ENCODE measurements at regions not wholly inside any gene's neighbourhood (a gene's known extent, or its start where the extent isn't known, plus 50 kb on each side); places are given as distances from the start of the nearest gene placed in this dataset.
"Not testable (repeated sequence)": the region's sequence is repeated elsewhere in the genome, so short reads cannot be mapped to it uniquely, and the experiment has no call there.

DNA sequence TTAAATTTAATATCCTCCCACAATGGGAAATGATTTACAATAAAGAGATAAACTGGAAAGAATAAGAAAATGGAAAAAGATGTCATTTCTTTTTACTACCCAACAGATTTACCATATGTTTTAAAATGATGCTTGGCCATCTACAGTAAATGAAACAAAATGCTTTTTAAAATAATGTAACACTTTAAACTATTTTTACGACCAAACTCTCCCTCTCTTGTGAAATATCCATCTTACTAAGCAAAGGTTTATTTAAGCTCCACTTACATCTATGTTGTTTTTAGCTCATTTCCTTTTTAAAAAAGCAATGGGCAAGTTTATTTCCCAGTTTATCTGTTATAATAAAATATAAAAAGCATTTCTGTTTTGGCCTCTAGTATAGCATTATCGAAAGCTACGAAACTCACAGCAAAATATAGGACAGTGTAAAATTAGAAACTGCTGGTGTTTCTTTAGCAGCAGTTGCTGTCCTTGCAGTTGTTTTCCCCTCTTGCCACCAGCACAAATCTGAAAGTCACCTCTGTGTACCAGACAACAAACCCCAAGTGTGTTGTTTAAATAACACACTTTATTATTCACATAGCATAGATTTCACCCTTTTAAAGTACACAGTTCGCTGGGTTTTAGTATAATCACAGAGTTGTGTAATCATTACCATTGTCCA is 195.1 kb downstream of the CDRT15L2 start:
- WGBS, 3 donors: 24 to 37% (median 30%) methylated on average over 4 of the region's 4 CpGs
- no peak for DNase-seq
- Histone ChIP-seq H3K4me3 (no peak overlapping the region), H3K9me3 (no peaks in the 10 kb centered on the region), H3K27me3 (no peaks in the 10 kb centered on the region), H3K36me3 (no peaks in the 10 kb centered on the region), H3K27ac (no peak overlapping the region), H3K4me1 (ENCODE audit: insufficient read depth) (no peaks in the 10 kb centered on the region)
- TF ChIP-seq EP300 (IDR thresholded peaks at IDR 0.05): no peak
- no peak for TF ChIP-seq POLR2A (IDR thresholded peaks at IDR 0.05)
- TF ChIP-seq, protein P1, sequence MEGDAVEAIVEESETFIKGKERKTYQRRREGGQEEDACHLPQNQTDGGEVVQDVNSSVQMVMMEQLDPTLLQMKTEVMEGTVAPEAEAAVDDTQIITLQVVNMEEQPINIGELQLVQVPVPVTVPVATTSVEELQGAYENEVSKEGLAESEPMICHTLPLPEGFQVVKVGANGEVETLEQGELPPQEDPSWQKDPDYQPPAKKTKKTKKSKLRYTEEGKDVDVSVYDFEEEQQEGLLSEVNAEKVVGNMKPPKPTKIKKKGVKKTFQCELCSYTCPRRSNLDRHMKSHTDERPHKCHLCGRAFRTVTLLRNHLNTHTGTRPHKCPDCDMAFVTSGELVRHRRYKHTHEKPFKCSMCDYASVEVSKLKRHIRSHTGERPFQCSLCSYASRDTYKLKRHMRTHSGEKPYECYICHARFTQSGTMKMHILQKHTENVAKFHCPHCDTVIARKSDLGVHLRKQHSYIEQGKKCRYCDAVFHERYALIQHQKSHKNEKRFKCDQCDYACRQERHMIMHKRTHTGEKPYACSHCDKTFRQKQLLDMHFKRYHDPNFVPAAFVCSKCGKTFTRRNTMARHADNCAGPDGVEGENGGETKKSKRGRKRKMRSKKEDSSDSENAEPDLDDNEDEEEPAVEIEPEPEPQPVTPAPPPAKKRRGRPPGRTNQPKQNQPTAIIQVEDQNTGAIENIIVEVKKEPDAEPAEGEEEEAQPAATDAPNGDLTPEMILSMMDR (IDR thresholded peaks at IDR 0.05): no peak
- intact Hi-C loops (cut with DNase I): no loop called here

DNA sequence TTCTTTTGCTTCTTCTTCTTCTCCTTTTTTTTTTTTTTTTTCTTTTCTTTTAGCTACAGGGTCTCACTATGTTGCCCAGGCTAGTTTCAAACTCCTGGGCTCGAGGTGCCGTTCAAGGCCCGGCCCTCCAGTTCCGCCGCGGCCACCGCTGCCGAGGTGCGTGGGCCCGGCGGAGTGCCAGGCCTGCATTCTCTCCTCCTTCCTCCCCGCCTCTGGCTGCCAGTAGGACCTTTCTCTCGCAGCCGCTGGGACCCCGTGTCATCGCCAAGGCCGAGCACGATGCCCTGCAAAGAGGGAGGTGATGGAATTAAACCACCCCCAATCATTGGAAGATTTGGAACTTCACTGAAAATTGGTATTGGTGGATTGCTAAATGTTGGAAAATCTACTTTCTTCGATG is 195.8 kb downstream of the CDRT15L2 start:
- Histone ChIP-seq H3K27ac (no peak overlapping the region), H3K9me3 (no peaks in the 10 kb centered on the region), H3K4me1 (ENCODE audit: insufficient read depth) (no peaks in the 10 kb centered on the region), H3K36me3 (no peaks in the 10 kb centered on the region), H3K27me3 (no peaks in the 10 kb centered on the region), H3K4me3 (no peak overlapping the region)
- intact Hi-C loops (cut with DNase I): no loop called here
- TF ChIP-seq POLR2A (IDR thresholded peaks at IDR 0.05) (no peak), EP300 (IDR thresholded peaks at IDR 0.05) (no peak)
- TF ChIP-seq, protein P1 (IDR thresholded peaks at IDR 0.05): no peak
- no peak for DNase-seq
- 93 to 95% (median 94%) methylated on average over 19 of the region's 19 CpGs for WGBS, 3 donors

DNA sequence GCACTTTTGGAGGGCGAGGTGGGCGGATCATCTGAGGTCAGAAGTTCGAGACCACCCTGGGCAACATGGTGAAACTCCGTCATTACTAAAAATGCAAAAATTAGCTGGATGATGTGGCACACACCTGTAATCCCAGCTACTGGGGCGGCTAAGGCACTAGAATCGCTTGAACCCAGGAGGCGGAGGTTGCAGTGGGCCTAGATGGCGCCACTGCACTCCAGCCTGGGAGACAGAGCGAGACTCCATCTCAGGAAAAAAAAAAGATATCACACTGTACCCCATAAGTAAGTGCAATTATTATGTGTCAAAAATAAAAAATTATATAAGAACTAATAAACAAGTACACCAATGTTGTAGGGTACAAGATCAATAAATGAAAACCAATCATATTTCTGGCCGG is 200.0 kb downstream of the CDRT15L2 start:
- 92 to 94% (median 93%) methylated on average over 10 of the region's 10 CpGs for WGBS, 3 donors
- no peak for TF ChIP-seq POLR2A (IDR thresholded peaks at IDR 0.05)
- TF ChIP-seq EP300 (IDR thresholded peaks at IDR 0.05): no peak
- TF ChIP-seq, protein P1 (IDR thresholded peaks at IDR 0.05): no peak

DNA sequence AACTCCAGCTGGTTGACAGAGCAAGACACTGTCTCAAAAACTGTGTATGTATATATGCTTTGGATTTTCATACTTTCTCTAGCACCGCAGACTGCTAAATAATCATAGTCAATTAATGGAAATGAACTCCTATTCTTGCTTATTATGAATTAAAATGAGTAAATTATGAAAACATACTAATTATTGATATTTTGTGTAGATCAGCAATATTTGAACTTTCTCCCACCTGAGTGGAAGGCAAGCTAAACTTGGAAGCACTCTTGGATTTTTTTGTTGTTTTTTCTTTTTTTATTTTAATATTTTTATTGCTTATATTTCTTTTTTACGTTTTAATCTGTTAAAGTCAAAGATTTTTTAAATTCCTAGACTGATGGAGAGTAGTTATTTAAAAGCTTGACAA is 201.7 kb downstream of the CDRT15L2 start:
- TF ChIP-seq, protein P1 (IDR thresholded peaks at IDR 0.05): no peak

More for the DNA sequence above, 200.0 kb downstream of the CDRT15L2 start:
- no peaks in the 10 kb centered on the region for H3K27me3 ChIP-seq
- no peaks in the 10 kb centered on the region for H3K9me3 ChIP-seq
- no peak overlapping the region for H3K4me3 ChIP-seq
- H3K36me3 ChIP-seq: no peaks in the 10 kb centered on the region
- H3K27ac ChIP-seq: no peak overlapping the region
- no peak for DNase-seq
- intact Hi-C loops (cut with DNase I): no loop called here
- H3K4me1 ChIP-seq (ENCODE audit: insufficient read depth): no peaks in the 10 kb centered on the region

DNA sequence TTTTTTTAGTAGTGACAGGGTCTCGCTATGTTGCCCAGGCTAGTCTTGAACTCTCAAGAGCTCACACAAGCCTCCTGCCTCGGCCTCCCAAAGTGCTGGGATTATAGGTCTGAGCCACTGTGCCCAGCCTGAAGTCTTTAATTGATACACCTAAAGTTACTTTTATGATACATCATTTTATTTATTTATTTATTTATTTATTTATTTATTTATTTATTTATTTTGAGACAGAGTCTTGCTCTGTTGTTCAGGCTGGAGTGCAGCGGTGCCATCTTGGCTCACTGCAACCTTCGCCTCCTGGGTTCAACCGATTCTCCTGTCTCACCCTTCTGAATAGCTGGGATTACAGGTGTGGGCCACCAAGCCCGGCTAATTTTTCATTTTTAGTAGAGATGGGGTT is 202.3 kb downstream of the CDRT15L2 start:
- intact Hi-C loops (cut with DNase I): not testable (repeated sequence)
- WGBS, 3 donors: 96 to 98% (median 97%) methylated on average over 6 of the region's 6 CpGs

More for the DNA sequence above, 201.7 kb downstream of the CDRT15L2 start:
- no peaks in the 10 kb centered on the region for H3K36me3 ChIP-seq
- 82 to 88% (median 87%) methylated on average over 2 of the region's 2 CpGs for WGBS, 3 donors
- intact Hi-C loops (cut with DNase I): no loop called here
- no peaks in the 10 kb centered on the region for H3K4me1 ChIP-seq (ENCODE audit: insufficient read depth)
- H3K4me3 ChIP-seq: no peak overlapping the region
- no peaks in the 10 kb centered on the region for H3K9me3 ChIP-seq
- no peak for DNase-seq
- no peak overlapping the region for H3K27ac ChIP-seq
- H3K27me3 ChIP-seq: no peaks in the 10 kb centered on the region

More for the DNA sequence above, 202.3 kb downstream of the CDRT15L2 start:
- not testable (repeated sequence) for H3K36me3 ChIP-seq; DNase-seq; H3K4me1 ChIP-seq (ENCODE audit: insufficient read depth); H3K27me3 ChIP-seq; H3K27ac ChIP-seq; H3K4me3 ChIP-seq; H3K9me3 ChIP-seq
